ENCODE measurements at regions not wholly inside any gene's neighbourhood (a gene's known extent, or its start where the extent isn't known, plus 50 kb on each side); places are given as distances from the start of the nearest gene placed in this dataset.

- TF ChIP-seq EZH2 (IDR thresholded peaks at IDR 0.05; ENCODE audit: insufficient read depth, low read length) = no peak
- no peak for TF ChIP-seq CTCF (IDR thresholded peaks at IDR 0.05; ENCODE audit: insufficient read depth, low read depth, low read length)
These were observed 378.0 kb upstream of the PODXL start for GRCh38 chr7:131934452-131934851.

All from astrocyte (in vitro differentiated cells and primary cell).